CD8-positive, alpha-beta memory T cell (primary cell): ENCODE measurements at regions not wholly inside any gene's neighbourhood (a gene's known extent, or its start where the extent isn't known, plus 50 kb on each side); places are given as distances from the start of the nearest gene placed in this dataset.

Source experiments
- CTCF ChIA-PET: fragments of 350-600 bp; sonication (Branson Sonifier 250); formaldehyde crosslinking; loops from one replicate; lab custom pipeline; 2021; ENCODE audit warnings: antibody characterized with exemption; lab: Charles Lee
- POLR2A ChIA-PET: fragments of 350-600 bp; sonication (Branson Sonifier 250); formaldehyde crosslinking; loops from one replicate; lab custom pipeline; 2021; ENCODE audit warnings: antibody characterized with exemption; lab: Charles Lee
- DNase-seq, 5 donors: peaks; one replicate each; pipeline versions ENCODE4 v3.0.0 to v3.0.0-alpha.2; 2020 to 2022; ENCODE audit warnings: mixed read lengths in 1 of 5
- H3K27ac ChIP-seq: one replicate; pipeline ENCODE4 v1.7.0; 2013; ENCODE audit warnings: low read depth, mild to moderate bottlenecking, low read length, moderate library complexity
- H3K27me3 ChIP-seq: 2 replicates; pipeline ENCODE4 v1.7.0; 2013; ENCODE audit warnings: low read length, mild to moderate bottlenecking; ENCODE audit not compliant: insufficient read depth, poor library complexity, severe bottlenecking
- H3K36me3 ChIP-seq: 2 replicates; pipeline ENCODE4 v1.7.0; 2013; ENCODE audit warnings: mild to moderate bottlenecking, low read length, moderate library complexity; ENCODE audit not compliant: insufficient read depth
- H3K4me1 ChIP-seq: 2 replicates; pipeline ENCODE4 v1.7.0; 2013; ENCODE audit warnings: mild to moderate bottlenecking, low read length, moderate library complexity; ENCODE audit not compliant: insufficient read depth
- H3K4me3 ChIP-seq: 2 replicates; pipeline ENCODE4 v1.7.0; 2013; ENCODE audit warnings: mild to moderate bottlenecking, low read length
- H3K9me3 ChIP-seq: 2 replicates; pipeline ENCODE4 v1.7.0; 2013; ENCODE audit warnings: mild to moderate bottlenecking, low read length
- H3K27ac Mint-ChIP-seq, 8 donors: one replicate each; pipeline ENCODE4 v1.8.0; 2020 to 2021; ENCODE audit warnings: mixed read lengths in 8 of 8, mild to moderate bottlenecking in 6 of 8, inconsistent platforms in 3 of 8, moderate library complexity in 3 of 8
- H3K27me3 Mint-ChIP-seq, 2 donors: one replicate each; pipeline ENCODE4 v1.8.0; 2020 to 2021; ENCODE audit warnings: mixed read lengths in 2 of 2, mild to moderate bottlenecking in 1 of 2, moderate library complexity in 1 of 2
- H3K36me3 Mint-ChIP-seq, 3 donors: one replicate each; pipeline ENCODE4 v1.8.0; 2020 to 2021; ENCODE audit warnings: mixed read lengths in 3 of 3, inconsistent platforms in 1 of 3, mild to moderate bottlenecking in 1 of 3
- H3K4me1 Mint-ChIP-seq, 3 donors: one replicate each; pipeline ENCODE4 v1.8.0; 2020 to 2021; ENCODE audit warnings: mixed read lengths in 3 of 3, inconsistent platforms in 1 of 3, mild to moderate bottlenecking in 1 of 3
- H3K4me3 Mint-ChIP-seq, 7 donors: one replicate each; pipeline ENCODE4 v1.8.0; 2020 to 2021; ENCODE audit warnings: mixed read lengths in 7 of 7, mild to moderate bottlenecking in 6 of 7, moderate library complexity in 4 of 7, inconsistent platforms in 2 of 7
- H3K9me3 Mint-ChIP-seq, 5 donors: one replicate each; pipeline ENCODE4 v1.8.0; 2020 to 2022; ENCODE audit warnings: mixed read lengths in 5 of 5, mild to moderate bottlenecking in 3 of 5, moderate library complexity in 2 of 5, inconsistent platforms in 1 of 5

DNA sequence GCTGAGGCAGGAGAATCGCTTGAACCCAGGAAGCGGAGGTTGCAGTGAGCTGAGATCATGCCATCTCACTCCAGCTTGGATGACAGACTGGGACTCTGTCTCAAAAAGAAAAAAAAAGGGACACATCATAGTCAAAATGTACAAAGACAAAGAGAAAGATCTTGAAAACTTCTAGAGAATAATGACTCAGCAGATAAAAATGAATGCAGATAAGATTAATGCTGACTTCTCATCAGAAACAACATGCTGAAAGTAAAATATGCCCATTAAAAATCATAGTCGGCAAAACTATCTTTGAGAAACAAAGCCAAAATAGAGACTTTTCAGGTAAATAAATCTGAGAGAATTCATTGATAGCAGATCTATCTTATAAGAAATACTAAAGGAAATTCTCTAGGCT, 271.1 kb upstream of the GPR149 start:
- DNase-seq = no peak
- Mint-ChIP-seq H3K36me3 (no peaks in the 10 kb centered on the region), H3K9me3 (peaks cover 0 to 10% (median 0%) of the 10 kb centered on the region in 5 donors), H3K27me3 (no peaks in the 10 kb centered on the region), H3K4me3 (no peak overlapping the region), H3K27ac (no peak overlapping the region), H3K4me1 (no peaks in the 10 kb centered on the region)
- H3K4me3 ChIP-seq = no peak overlapping the region
- no peak overlapping the region for H3K27ac ChIP-seq
- H3K9me3 ChIP-seq = no peaks in the 10 kb centered on the region
- H3K36me3 ChIP-seq = no peaks in the 10 kb centered on the region
- no peaks in the 10 kb centered on the region for H3K27me3 ChIP-seq
- ChIA-PET POLR2A (no interaction called here), CTCF (no interaction called here)
- H3K4me1 ChIP-seq = no peaks in the 10 kb centered on the region

DNA sequence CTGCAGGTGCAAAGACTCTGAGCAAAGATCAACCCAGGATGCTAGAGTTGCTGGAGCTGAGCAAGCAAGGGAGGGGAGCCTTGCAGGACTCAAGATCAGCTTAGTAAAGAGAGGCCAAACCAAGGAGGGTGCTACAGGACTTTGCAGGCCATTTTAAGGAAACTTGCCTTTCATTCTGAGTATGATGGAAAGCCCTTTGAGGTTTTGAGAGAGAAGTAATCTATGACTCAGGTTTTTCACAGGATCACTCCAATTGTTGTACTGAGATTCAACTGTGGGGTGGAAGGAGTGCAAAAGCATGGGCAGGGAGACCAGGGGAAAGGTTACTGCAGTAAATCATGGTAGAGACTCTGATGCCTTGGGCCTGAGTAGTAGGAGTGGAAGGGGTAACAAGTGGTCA, 260.4 kb upstream of the GPR149 start:
- H3K36me3 ChIP-seq = no peaks in the 10 kb centered on the region
- H3K9me3 ChIP-seq = no peaks in the 10 kb centered on the region
- H3K27ac ChIP-seq = no peak overlapping the region
- peaks cover 0 to 9% (median 0%) of the 10 kb centered on the region in 5 donors for H3K9me3 Mint-ChIP-seq
- ChIA-PET POLR2A (no interaction called here), CTCF (no interaction called here)
- H3K27me3 ChIP-seq = no peaks in the 10 kb centered on the region
- H3K36me3 Mint-ChIP-seq = no peaks in the 10 kb centered on the region
- no peaks in the 10 kb centered on the region for H3K4me1 ChIP-seq
- no peak overlapping the region for H3K4me3 Mint-ChIP-seq
- no peaks in the 10 kb centered on the region for H3K27me3 Mint-ChIP-seq
- no peak for DNase-seq
- no peak overlapping the region for H3K4me3 ChIP-seq
- H3K4me1 Mint-ChIP-seq = no peaks in the 10 kb centered on the region
- H3K27ac Mint-ChIP-seq = no peak overlapping the region

- H3K9me3 ChIP-seq = no peaks in the 10 kb centered on the region
- CTCF ChIA-PET = no interaction called here
- no peaks in the 10 kb centered on the region for H3K4me1 Mint-ChIP-seq
Measured at GRCh38 chr3:154684440-154684839, 254.4 kb upstream of the GPR149 start.

GRCh38 chr3:154684021-154684420, 254.0 kb upstream of the GPR149 start:
- peaks cover 0 to 12% (median 8%) of the 10 kb centered on the region in 5 donors for H3K9me3 Mint-ChIP-seq
- no peaks in the 10 kb centered on the region for H3K27me3 ChIP-seq
- H3K27ac Mint-ChIP-seq = no peak overlapping the region
- ChIA-PET CTCF (no interaction called here), POLR2A (no interaction called here)
- no peak overlapping the region for H3K4me3 Mint-ChIP-seq
- no peak for DNase-seq
- H3K27ac ChIP-seq = no peak overlapping the region
- H3K9me3 ChIP-seq = no peaks in the 10 kb centered on the region
- H3K36me3 Mint-ChIP-seq = no peaks in the 10 kb centered on the region
- H3K36me3 ChIP-seq = no peaks in the 10 kb centered on the region
- no peaks in the 10 kb centered on the region for H3K4me1 Mint-ChIP-seq
- no peaks in the 10 kb centered on the region for H3K27me3 Mint-ChIP-seq
- no peaks in the 10 kb centered on the region for H3K4me1 ChIP-seq
- H3K4me3 ChIP-seq = no peak overlapping the region

More at GRCh38 chr3:154684440-154684839, 254.4 kb upstream of the GPR149 start:
- peaks cover 0 to 15% (median 8%) of the 10 kb centered on the region in 5 donors for H3K9me3 Mint-ChIP-seq
- H3K4me1 ChIP-seq = no peaks in the 10 kb centered on the region
- no peaks in the 10 kb centered on the region for H3K27me3 Mint-ChIP-seq
- H3K36me3 Mint-ChIP-seq = no peaks in the 10 kb centered on the region
- no peak overlapping the region for H3K4me3 ChIP-seq
- no peak overlapping the region for H3K4me3 Mint-ChIP-seq
- H3K27ac ChIP-seq = no peak overlapping the region
- POLR2A ChIA-PET = no interaction called here
- H3K36me3 ChIP-seq = no peaks in the 10 kb centered on the region
- no peak for DNase-seq
- H3K27ac Mint-ChIP-seq = no peak overlapping the region
- H3K27me3 ChIP-seq = no peaks in the 10 kb centered on the region

DNA sequence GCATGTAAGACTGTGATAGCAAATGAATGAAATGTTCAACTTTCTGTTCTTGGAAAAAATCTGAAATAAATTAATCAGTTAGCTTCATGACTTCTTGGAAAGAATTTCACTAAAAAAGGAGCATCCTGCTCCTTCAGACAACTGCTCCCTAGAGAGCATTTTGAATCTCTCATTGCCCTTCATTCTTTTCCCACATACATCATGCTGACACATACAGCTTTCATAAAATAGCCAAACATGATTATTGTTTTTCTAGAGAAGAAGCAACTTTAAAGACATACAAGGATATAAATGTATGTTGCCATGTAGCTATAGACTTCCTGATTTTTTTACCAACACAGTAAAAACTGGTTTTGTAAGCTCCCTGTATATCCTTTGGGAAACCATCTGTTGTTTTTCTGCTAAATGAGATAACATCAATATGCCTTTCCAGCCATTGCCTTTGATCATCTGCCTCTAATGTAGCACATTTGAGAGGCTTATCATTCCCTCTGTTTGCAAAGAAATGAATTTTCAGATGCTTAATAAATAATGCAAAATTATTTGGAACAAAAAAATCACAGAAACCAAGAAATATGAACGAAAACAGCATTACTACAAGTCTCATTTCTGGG, 248.2 kb upstream of the GPR149 start:
- DNase-seq = no peak
- Histone ChIP-seq H3K27me3 (no peaks in the 10 kb centered on the region), H3K4me3 (no peak overlapping the region), H3K36me3 (no peaks in the 10 kb centered on the region), H3K4me1 (no peaks in the 10 kb centered on the region), H3K27ac (no peak overlapping the region), H3K9me3 (no peaks in the 10 kb centered on the region)
- ChIA-PET CTCF (no interaction called here), POLR2A (no interaction called here)
- Mint-ChIP-seq H3K27me3 (no peaks in the 10 kb centered on the region), H3K9me3 (peaks cover 0 to 5% (median 3%) of the 10 kb centered on the region in 5 donors), H3K27ac (no peak overlapping the region), H3K4me1 (no peaks in the 10 kb centered on the region), H3K36me3 (no peaks in the 10 kb centered on the region), H3K4me3 (no peak overlapping the region)

DNA sequence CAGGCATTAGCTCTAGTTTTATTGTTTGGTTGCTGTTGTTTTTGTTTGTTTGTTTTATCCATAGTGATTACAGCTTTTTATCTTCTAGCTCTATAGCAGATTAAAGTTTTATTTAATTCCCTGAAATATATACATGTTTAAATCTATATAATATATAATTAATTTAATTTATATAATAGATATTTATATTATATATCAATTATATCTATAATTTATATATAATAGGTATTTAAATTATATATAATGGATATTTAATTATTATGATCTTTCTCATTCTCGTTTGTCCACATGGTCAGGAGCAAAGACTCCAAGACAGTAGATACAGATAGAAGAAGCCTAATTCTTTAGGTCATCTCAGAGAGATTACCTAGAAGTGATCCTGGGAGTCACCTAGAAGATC, 238.8 kb upstream of the GPR149 start:
- Histone ChIP-seq H3K4me3 (no peak overlapping the region), H3K4me1 (no peaks in the 10 kb centered on the region), H3K36me3 (no peaks in the 10 kb centered on the region), H3K9me3 (no peaks in the 10 kb centered on the region), H3K27me3 (no peaks in the 10 kb centered on the region), H3K27ac (no peak overlapping the region)
- Mint-ChIP-seq H3K9me3 (peaks cover 0 to 6% (median 1%) of the 10 kb centered on the region in 5 donors), H3K27me3 (no peaks in the 10 kb centered on the region), H3K27ac (no peak overlapping the region), H3K4me3 (no peak overlapping the region), H3K36me3 (no peaks in the 10 kb centered on the region), H3K4me1 (no peaks in the 10 kb centered on the region)
- POLR2A ChIA-PET = no interaction called here
- CTCF ChIA-PET = no interaction called here
- DNase-seq = no peak

- H3K9me3 ChIP-seq = no peaks in the 10 kb centered on the region
- CTCF ChIA-PET = no interaction called here
- no peaks in the 10 kb centered on the region for H3K27me3 ChIP-seq
- Mint-ChIP-seq H3K27me3 (no peaks in the 10 kb centered on the region), H3K36me3 (no peaks in the 10 kb centered on the region), H3K4me1 (no peaks in the 10 kb centered on the region), H3K27ac (no peak overlapping the region), H3K4me3 (no peak overlapping the region), H3K9me3 (peaks cover 0 to 6% (median under 1%) of the 10 kb centered on the region in 5 donors)
- H3K36me3 ChIP-seq = no peaks in the 10 kb centered on the region
- H3K27ac ChIP-seq = no peak overlapping the region
- no peaks in the 10 kb centered on the region for H3K4me1 ChIP-seq
- no peak overlapping the region for H3K4me3 ChIP-seq
- POLR2A ChIA-PET = no interaction called here
- DNase-seq = no peak
Measured at GRCh38 chr3:154668187-154668586, 238.2 kb upstream of the GPR149 start.

DNA sequence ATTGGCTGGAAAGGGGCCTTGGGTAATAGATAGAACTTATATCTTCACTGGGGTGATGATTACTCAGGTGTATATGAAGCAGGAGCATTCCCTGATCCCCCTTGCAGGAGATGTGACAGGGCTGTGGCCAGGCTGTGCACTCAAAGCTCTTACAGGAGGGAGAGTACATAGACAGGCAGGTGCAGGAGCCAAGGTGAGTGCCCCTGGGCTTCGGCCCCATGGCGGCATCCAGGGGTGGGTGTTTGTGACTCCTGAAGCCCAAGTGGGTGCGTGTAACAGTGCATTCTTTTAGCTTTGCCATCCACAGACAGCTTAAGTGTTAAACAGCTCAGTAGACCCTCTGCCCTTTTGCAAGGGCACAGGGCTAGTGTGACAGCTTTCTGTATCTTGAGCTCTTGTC, 236.6 kb upstream of the GPR149 start:
- peaks cover 0 to 6% (median 2%) of the 10 kb centered on the region in 5 donors for H3K9me3 Mint-ChIP-seq
- ChIA-PET CTCF (no interaction called here), POLR2A (no interaction called here)
- H3K4me1 ChIP-seq = no peaks in the 10 kb centered on the region
- no peaks in the 10 kb centered on the region for H3K27me3 Mint-ChIP-seq
- H3K27ac Mint-ChIP-seq = no peak overlapping the region
- H3K9me3 ChIP-seq = no peaks in the 10 kb centered on the region
- H3K4me1 Mint-ChIP-seq = no peaks in the 10 kb centered on the region
- no peak overlapping the region for H3K4me3 ChIP-seq
- no peak overlapping the region for H3K4me3 Mint-ChIP-seq
- H3K36me3 ChIP-seq = no peaks in the 10 kb centered on the region
- no peaks in the 10 kb centered on the region for H3K36me3 Mint-ChIP-seq
- no peaks in the 10 kb centered on the region for H3K27me3 ChIP-seq
- no peak for DNase-seq
- no peak overlapping the region for H3K27ac ChIP-seq
